Mesothelial cell of epicardium (in vitro differentiated cells): ENCODE measurements at regions not wholly inside any gene's neighbourhood (a gene's known extent, or its start where the extent isn't known, plus 50 kb on each side); places are given as distances from the start of the nearest gene placed in this dataset.
"Not testable (repeated sequence)": the region's sequence is repeated elsewhere in the genome, so short reads cannot be mapped to it uniquely, and the experiment has no call there.

ENCODE experiments used
- DNase-seq, 2 experiments: peaks; one replicate each; pipeline ENCODE4 v3.0.0; 2021; ENCODE audit warnings: low spot score in 2 of 2; ENCODE audit not compliant: unreplicated experiment in 2 of 2
- H3K27ac Mint-ChIP-seq: 2 replicates; pipeline ENCODE4 v1.8.0; 2021; ENCODE audit warnings: mixed read lengths
- H3K27me3 Mint-ChIP-seq: 2 replicates; pipeline ENCODE4 v1.8.0; 2021; ENCODE audit warnings: low read depth, mixed read lengths
- H3K36me3 Mint-ChIP-seq: 2 replicates; pipeline ENCODE4 v1.8.0; 2021; ENCODE audit warnings: mixed read lengths
- H3K4me1 Mint-ChIP-seq: 2 replicates; pipeline ENCODE4 v1.8.0; 2021; ENCODE audit warnings: mixed read lengths
- H3K4me3 Mint-ChIP-seq: 2 replicates; pipeline ENCODE4 v1.8.0; 2021; ENCODE audit warnings: mild to moderate bottlenecking, moderate library complexity, mixed read lengths
- H3K9me3 Mint-ChIP-seq: 2 replicates; pipeline ENCODE4 v1.8.0; 2021; ENCODE audit warnings: mixed read lengths
- TF ChIP-seq, protein P1 (sequence below): fragments of 200-600 bp; sonication (generic); IDR thresholded peaks from one replicate; pipeline ENCODE4 v1.5.0; 2021; ENCODE audit warnings: antibody characterized with exemption; ENCODE audit not compliant: unreplicated experiment

DNA sequence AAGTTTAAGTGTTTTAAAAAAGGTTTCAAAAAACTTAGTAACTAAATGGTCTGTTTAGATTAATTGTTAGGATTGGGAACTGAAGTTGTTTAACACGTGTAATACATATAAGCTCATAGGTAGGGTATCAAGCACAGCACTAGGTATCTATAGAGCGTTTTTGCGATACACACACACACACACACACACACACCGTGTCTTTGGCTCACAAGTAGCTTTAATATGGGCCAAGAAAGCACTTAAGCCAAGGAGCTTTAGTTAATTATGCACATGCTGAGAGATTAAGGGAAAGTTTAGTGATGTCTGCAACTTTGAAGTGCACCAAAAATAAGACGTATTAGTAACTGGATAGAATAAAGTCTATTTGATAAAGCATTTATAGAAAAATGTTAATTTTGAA lies 93.8 kb upstream of the CNTNAP2 start:
- peaks cover 27% of the 10 kb centered on the region for H3K9me3 Mint-ChIP-seq

DNA sequence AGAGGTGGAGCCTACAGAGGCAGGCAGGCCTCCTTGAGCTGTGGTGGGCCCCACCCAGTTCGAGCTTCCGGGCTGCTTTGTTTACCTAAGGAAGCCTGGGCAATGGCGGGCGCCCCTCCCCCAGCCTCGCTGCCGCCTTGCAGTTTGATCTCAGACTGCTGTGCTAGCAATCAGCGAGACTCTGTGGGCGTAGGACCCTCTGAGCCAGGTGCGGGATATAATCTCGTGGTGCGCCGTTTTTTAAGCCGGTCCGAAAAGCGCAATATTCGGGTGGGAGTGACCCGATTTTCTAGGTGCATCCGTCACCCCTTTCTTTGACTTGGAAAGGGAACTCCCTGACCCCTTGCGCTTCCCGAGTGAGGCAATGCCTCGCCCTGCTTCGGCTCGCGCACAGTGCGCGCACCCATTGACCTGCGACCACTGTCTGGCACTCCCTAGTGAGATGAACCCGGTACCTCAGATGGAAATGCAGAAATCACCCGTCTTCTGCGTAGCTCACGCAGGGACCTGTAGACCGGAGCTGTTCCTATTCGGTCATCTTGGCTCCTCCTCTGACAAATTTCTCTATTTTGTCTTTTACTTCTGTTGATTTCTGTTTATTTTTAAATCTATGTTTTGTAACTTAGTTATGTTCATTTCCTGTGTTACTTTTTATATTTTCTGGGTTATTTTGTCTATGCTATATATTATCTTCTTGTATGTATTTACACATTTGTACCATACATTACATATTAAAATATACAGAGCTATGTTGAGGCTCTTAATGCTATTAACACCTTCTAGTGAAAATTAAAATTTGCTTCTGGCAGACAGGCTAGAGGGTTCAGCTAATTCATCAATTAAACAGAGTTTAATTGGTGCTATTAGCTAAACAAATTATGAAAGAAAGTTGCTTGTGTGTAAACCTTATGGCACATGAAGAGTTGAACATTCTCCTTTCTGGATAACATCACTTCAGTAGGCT lies 97.3 kb upstream of the CNTNAP2 start:
- not testable (repeated sequence) for H3K36me3 Mint-ChIP-seq, H3K4me1 Mint-ChIP-seq, H3K27ac Mint-ChIP-seq, DNase-seq, H3K9me3 Mint-ChIP-seq, H3K27me3 Mint-ChIP-seq, H3K4me3 Mint-ChIP-seq

More for the DNA sequence above, 93.8 kb upstream of the CNTNAP2 start:
- Mint-ChIP-seq H3K27me3 (no peaks in the 10 kb centered on the region), H3K4me1 (no peaks in the 10 kb centered on the region), H3K36me3 (no peaks in the 10 kb centered on the region), H3K4me3 (no peak overlapping the region), H3K27ac (no peak overlapping the region)
- no peak for DNase-seq
- TF ChIP-seq, protein P1, sequence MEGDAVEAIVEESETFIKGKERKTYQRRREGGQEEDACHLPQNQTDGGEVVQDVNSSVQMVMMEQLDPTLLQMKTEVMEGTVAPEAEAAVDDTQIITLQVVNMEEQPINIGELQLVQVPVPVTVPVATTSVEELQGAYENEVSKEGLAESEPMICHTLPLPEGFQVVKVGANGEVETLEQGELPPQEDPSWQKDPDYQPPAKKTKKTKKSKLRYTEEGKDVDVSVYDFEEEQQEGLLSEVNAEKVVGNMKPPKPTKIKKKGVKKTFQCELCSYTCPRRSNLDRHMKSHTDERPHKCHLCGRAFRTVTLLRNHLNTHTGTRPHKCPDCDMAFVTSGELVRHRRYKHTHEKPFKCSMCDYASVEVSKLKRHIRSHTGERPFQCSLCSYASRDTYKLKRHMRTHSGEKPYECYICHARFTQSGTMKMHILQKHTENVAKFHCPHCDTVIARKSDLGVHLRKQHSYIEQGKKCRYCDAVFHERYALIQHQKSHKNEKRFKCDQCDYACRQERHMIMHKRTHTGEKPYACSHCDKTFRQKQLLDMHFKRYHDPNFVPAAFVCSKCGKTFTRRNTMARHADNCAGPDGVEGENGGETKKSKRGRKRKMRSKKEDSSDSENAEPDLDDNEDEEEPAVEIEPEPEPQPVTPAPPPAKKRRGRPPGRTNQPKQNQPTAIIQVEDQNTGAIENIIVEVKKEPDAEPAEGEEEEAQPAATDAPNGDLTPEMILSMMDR: no peak

DNA sequence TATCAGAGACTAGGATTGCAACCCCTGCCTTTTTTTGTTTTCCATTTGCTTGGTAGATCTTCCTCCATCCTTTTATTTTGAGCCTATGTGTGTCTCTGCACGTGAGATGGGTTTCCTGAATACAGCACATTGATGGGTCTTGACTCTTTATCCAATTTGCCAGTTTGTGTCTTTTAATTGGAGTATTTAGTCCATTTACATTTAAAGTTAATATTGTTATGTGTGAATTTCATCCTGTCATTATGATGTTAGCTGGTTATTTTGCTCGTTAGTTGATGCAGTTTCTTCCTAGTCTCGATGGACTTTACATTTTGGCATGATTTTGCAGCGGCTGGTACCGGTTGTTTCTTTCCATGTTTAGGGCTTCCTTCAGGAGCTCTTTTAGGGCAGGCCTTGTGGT lies 99.2 kb upstream of the CNTNAP2 start:
- H3K27ac Mint-ChIP-seq, H3K9me3 Mint-ChIP-seq, H3K36me3 Mint-ChIP-seq, DNase-seq, H3K4me3 Mint-ChIP-seq, H3K4me1 Mint-ChIP-seq, H3K27me3 Mint-ChIP-seq: not testable (repeated sequence)

DNA sequence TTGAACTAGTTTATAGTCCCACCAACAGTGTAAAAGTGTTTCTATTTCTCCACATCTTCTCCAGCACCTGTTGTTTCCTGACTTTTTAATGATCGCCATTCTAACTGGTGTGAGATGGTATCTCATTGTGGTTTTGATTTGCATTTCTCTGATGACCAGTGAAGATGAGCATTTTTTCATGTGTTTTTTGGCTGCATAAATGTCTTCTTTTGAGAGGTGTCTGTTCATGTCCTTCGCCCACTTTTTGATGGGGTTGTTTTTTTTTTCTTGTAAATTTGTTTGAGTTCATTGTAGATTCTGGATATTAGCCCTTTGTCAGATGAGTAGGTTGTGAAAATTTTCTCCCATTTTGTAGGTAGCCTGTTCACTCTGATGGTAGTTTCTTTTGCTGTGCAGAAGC lies 102.4 kb upstream of the CNTNAP2 start:
- not testable (repeated sequence) for H3K4me1 Mint-ChIP-seq, DNase-seq, H3K36me3 Mint-ChIP-seq, H3K9me3 Mint-ChIP-seq, H3K27ac Mint-ChIP-seq, H3K4me3 Mint-ChIP-seq, H3K27me3 Mint-ChIP-seq

DNA sequence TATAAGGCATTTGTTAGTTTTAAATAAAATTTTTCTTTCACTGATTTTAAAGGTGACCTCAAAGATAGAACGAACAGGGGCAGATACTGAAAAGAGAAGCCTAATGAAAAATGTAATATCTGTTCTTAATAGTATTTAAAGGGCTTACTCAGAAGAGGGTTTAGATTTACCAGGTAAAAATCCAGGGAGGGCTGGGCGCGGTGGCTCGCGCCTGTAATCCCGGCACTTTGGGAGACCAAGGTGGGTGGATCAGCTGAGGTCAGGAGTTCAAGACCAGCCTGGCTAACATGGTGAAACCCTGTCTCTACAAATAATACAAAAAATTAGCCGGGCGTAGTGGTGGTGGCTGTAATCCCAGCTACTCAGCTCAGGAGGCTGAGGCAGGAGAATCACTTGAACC lies 108.3 kb upstream of the CNTNAP2 start:
- Mint-ChIP-seq H3K4me1 (no peaks in the 10 kb centered on the region), H3K36me3 (no peaks in the 10 kb centered on the region), H3K27me3 (no peaks in the 10 kb centered on the region), H3K9me3 (peaks cover 3% of the 10 kb centered on the region), H3K27ac (no peak overlapping the region), H3K4me3 (no peak overlapping the region)
- no peak for DNase-seq
- TF ChIP-seq, protein P1: no peak

DNA sequence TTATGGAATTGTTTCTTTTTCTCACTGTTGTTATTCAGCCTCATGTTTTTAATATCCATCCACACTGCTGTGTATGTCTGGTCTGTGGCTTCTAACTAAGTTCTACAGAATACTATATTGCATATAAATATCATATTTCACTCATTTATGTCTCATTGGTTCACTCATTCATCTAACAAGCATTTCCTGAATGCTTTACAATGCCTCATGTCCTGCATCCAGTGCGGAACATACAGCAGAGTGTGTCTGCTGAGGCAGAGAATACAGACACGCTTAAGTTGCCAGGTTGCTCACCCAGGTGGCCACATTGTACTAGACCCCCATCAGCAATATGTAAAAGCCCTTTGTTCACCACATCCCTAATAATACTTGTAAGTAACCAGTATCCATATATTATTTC lies 111.8 kb upstream of the CNTNAP2 start:
- no peak for DNase-seq
- H3K27ac Mint-ChIP-seq: no peak overlapping the region
- no peaks in the 10 kb centered on the region for H3K27me3 Mint-ChIP-seq
- H3K36me3 Mint-ChIP-seq: no peaks in the 10 kb centered on the region
- H3K4me3 Mint-ChIP-seq: no peak overlapping the region
- H3K4me1 Mint-ChIP-seq: no peaks in the 10 kb centered on the region
- TF ChIP-seq, protein P1: no peak
- H3K9me3 Mint-ChIP-seq: no peaks in the 10 kb centered on the region

DNA sequence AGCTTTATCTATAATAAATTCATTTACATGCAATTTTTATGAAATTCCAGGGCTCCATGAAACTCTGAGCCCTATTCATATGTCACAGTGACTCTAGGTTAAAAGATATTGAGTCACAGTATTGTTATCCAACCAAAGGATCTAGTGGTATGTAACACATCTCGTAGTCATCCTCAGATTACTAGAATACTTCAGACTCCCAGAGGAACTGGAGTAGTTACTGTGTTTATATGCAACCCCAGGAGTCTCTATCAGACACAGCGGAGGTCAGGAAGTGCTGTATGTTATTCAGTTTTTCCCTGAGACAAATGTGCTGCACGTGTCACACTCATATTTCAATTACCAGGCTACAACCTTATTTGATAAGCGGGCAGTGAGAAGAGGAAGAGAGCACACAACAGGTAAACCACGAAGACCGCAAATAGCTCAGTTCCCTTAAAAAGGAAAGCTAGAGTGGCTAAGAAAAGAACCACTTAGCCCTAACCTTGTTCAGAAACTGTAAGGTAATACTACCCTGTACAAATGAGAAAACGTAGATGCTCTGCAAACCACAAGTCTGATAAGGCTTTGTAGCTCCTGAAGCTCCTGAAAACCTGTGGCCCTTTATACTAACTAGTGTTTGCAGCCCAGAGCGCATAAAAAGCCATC lies 114.0 kb upstream of the CNTNAP2 start:
- Mint-ChIP-seq H3K27ac (no peak overlapping the region), H3K4me1 (no peaks in the 10 kb centered on the region), H3K4me3 (no peak overlapping the region), H3K27me3 (no peaks in the 10 kb centered on the region), H3K9me3 (no peaks in the 10 kb centered on the region), H3K36me3 (no peaks in the 10 kb centered on the region)
- TF ChIP-seq, protein P1: no peak
- DNase-seq: no peak
